GM23338 (cell line): ENCODE measurements at regions not wholly inside any gene's neighbourhood (a gene's known extent, or its start where the extent isn't known, plus 50 kb on each side); places are given as distances from the start of the nearest gene placed in this dataset.
A peak's percentile ranks its signal among the peaks of the same experiment; 100 is the strongest.

Experiments
- ATAC-seq: fragments of 200-7000 bp; cut with Tn5 transposase; 3 replicates; pipeline ENCODE4 v1.9.1; 2020
- DNase-seq: peaks from one replicate; pipeline ENCODE4 v3.0.0-alpha.2; 2015; ENCODE audit warnings: low spot score
- H2AFZ ChIP-seq: fragments of 200-600 bp; sonication (generic); 2 replicates; pipeline ENCODE4 v1.8.0; 2016; ENCODE audit warnings: antibody characterized with exemption, mild to moderate bottlenecking, moderate library complexity
- H3F3A ChIP-seq: fragments of 200-600 bp; sonication (generic); replicated peaks from 2 replicates; pipeline ENCODE4 v1.8.0; 2017; ENCODE audit warnings: antibody characterized with exemption, mixed run types, low read depth
- H3K27ac ChIP-seq: fragments of 200-600 bp; sonication (generic); 2 replicates; pipeline ENCODE4 v1.6.1; 2016; ENCODE audit warnings: low read depth
- H3K27me3 ChIP-seq: fragments of 200-600 bp; sonication (generic); 2 replicates; pipeline ENCODE4 v1.8.0; 2016; ENCODE audit warnings: mild to moderate bottlenecking, mixed run types, moderate library complexity; ENCODE audit not compliant: insufficient read depth
- H3K36me3 ChIP-seq: fragments of 200-600 bp; sonication (generic); 2 replicates; pipeline ENCODE4 v1.8.0; 2016; ENCODE audit warnings: mild to moderate bottlenecking; ENCODE audit not compliant: insufficient read depth
- H3K4me1 ChIP-seq: fragments of 200-600 bp; sonication (generic); 2 replicates; pipeline ENCODE4 v1.8.0; 2016; ENCODE audit warnings: mild to moderate bottlenecking, moderate library complexity; ENCODE audit not compliant: insufficient read depth
- H3K4me2 ChIP-seq: fragments of 200-600 bp; sonication (generic); 2 replicates; pipeline ENCODE4 v1.7.1; 2017; ENCODE audit warnings: mixed run types
- H3K4me3 ChIP-seq: fragments of 200-600 bp; sonication (generic); 2 replicates; pipeline ENCODE4 v1.6.1; 2016; ENCODE audit warnings: mixed run types
- H3K79me2 ChIP-seq: fragments of 200-600 bp; sonication (generic); replicated peaks from 2 replicates; pipeline ENCODE4 v1.8.0; 2017; ENCODE audit warnings: mild to moderate bottlenecking; ENCODE audit not compliant: insufficient read depth
- H3K9me2 ChIP-seq: fragments of 200-600 bp; sonication (generic); 2 replicates; pipeline ENCODE4 v1.8.0; 2017; ENCODE audit not compliant: insufficient read depth
- H4K20me1 ChIP-seq: fragments of 200-600 bp; sonication (generic); replicated peaks from 2 replicates; pipeline ENCODE4 v1.8.0; 2017; ENCODE audit warnings: mild to moderate bottlenecking; ENCODE audit not compliant: insufficient read depth
- H3K27ac Mint-ChIP-seq: 2 replicates; pipeline ENCODE4 v1.8.0; 2020; ENCODE audit warnings: inconsistent platforms, mild to moderate bottlenecking, moderate library complexity, mixed read lengths
- H3K27me3 Mint-ChIP-seq: 3 replicates; pipeline ENCODE4 v1.8.0; 2022; ENCODE audit warnings: low read depth, mild to moderate bottlenecking, moderate library complexity, mixed read lengths, inconsistent platforms; ENCODE audit not compliant: insufficient read depth, poor library complexity
- H3K36me3 Mint-ChIP-seq: 3 replicates; pipeline ENCODE4 v1.8.0; 2021; ENCODE audit warnings: low read depth, mild to moderate bottlenecking, inconsistent platforms, moderate library complexity, mixed read lengths
- H3K4me1 Mint-ChIP-seq: 3 replicates; pipeline ENCODE4 v1.8.0; 2020; ENCODE audit warnings: mild to moderate bottlenecking, inconsistent platforms, mixed read lengths
- H3K4me3 Mint-ChIP-seq: 3 replicates; pipeline ENCODE4 v1.8.0; 2021; ENCODE audit warnings: moderate library complexity, mild to moderate bottlenecking, inconsistent platforms, mixed read lengths
- H3K9me3 Mint-ChIP-seq: 3 replicates; pipeline ENCODE4 v1.8.0; 2020; ENCODE audit warnings: moderate library complexity, mild to moderate bottlenecking, inconsistent platforms, mixed read lengths
- CREB1 ChIP-seq: fragments of 250-450 bp; sonication (Bioruptor Pico); IDR thresholded peaks from 2 replicates; pipeline ENCODE4 v1.5.0; 2020; ENCODE audit warnings: low read depth, mild to moderate bottlenecking, moderate library complexity
- CTCF ChIP-seq, 2 experiments: fragments of 200-600 bp in 1 of 2; sonication (generic) in 1 of 2; conservative IDR thresholded peaks; 2 replicates each; pipeline versions ENCODE4 v1.5.1 to v1.6.1; 2016 to 2017; ENCODE audit warnings: antibody characterized with exemption in 2 of 2, low read depth in 2 of 2, mild to moderate bottlenecking in 2 of 2, moderate library complexity in 1 of 2
- ETS1 ChIP-seq: IDR thresholded peaks from 2 replicates; pipeline ENCODE4 v1.6.1; 2016; ENCODE audit warnings: antibody characterized with exemption
- EZH2 ChIP-seq: fragments of 200-600 bp; sonication (generic); IDR thresholded peaks from one replicate; pipeline ENCODE4 v1.8.0; 2017; ENCODE audit warnings: antibody characterized with exemption, mild to moderate bottlenecking, low read depth; ENCODE audit not compliant: unreplicated experiment
- EZH2phosphoT487 ChIP-seq: fragments of 200-600 bp; sonication (generic); IDR thresholded peaks from one replicate; pipeline ENCODE4 v1.8.1; 2018; ENCODE audit warnings: antibody characterized with exemption; ENCODE audit not compliant: unreplicated experiment
- JUNB ChIP-seq: IDR thresholded peaks from one replicate; pipeline ENCODE4 v1.6.1; 2016; ENCODE audit warnings: antibody characterized with exemption; ENCODE audit not compliant: unreplicated experiment
- NANOG ChIP-seq: IDR thresholded peaks from 2 replicates; pipeline ENCODE4 v1.6.1; 2016; ENCODE audit warnings: antibody characterized with exemption, borderline replicate concordance
- POLR2AphosphoS5 ChIP-seq: IDR thresholded peaks from 2 replicates; pipeline ENCODE4 v1.6.1; 2016; ENCODE audit warnings: antibody characterized with exemption, low read depth
- REST ChIP-seq: IDR thresholded peaks from one replicate; pipeline ENCODE4 v1.6.1; 2018; ENCODE audit warnings: antibody characterized with exemption; ENCODE audit not compliant: unreplicated experiment
- STAT1 ChIP-seq: IDR thresholded peaks from one replicate; pipeline ENCODE4 v1.6.1; 2016; ENCODE audit warnings: antibody characterized with exemption; ENCODE audit not compliant: unreplicated experiment
- ZNF114 ChIP-seq: fragments of 250-450 bp; sonication (Bioruptor Pico); IDR thresholded peaks from 2 replicates; pipeline ENCODE4 v1.5.0; 2020; ENCODE audit warnings: mild to moderate bottlenecking, moderate library complexity
- ZNF331 ChIP-seq: fragments of 250-450 bp; sonication (Bioruptor Pico); IDR thresholded peaks from 2 replicates; pipeline ENCODE4 v1.5.0; 2020; ENCODE audit warnings: low read depth, mild to moderate bottlenecking, moderate library complexity
- ZNF462 ChIP-seq: fragments of 250-450 bp; sonication (Bioruptor Pico); IDR thresholded peaks from 2 replicates; pipeline ENCODE4 v1.5.0; 2020; ENCODE audit warnings: mild to moderate bottlenecking, moderate library complexity

- Mint-ChIP-seq H3K4me1 (no peaks in the 10 kb centered on the region), H3K27ac (no peak overlapping the region)
- no peak for ATAC-seq
Measured at GRCh38 chr4:26226629-26227376, 94.0 kb upstream of the RBPJ start.

More at GRCh38 chr4:26226629-26227376, 94.0 kb upstream of the RBPJ start:
- no peak for DNase-seq
- Histone ChIP-seq H4K20me1 (no peaks in the 10 kb centered on the region), H2AFZ (peak overlapping the region; percentile 69), H3F3A (no peaks in the 10 kb centered on the region), H3K4me2 (no peak overlapping the region), H3K36me3 (no peaks in the 10 kb centered on the region), H3K27ac (no peak overlapping the region), H3K27me3 (no peaks in the 10 kb centered on the region), H3K4me1 (peaks cover 3% of the 10 kb centered on the region; the same call in 1 of the 2 replicates), H3K9me2 (peaks cover 5% of the 10 kb centered on the region; the same call in 1 of the 2 replicates), H3K79me2 (no peaks in the 10 kb centered on the region), H3K4me3 (no peak overlapping the region)
- peaks cover 2% of the 10 kb centered on the region for H3K27me3 Mint-ChIP-seq
- H3K9me3 Mint-ChIP-seq: no peaks in the 10 kb centered on the region
- TF ChIP-seq ETS1 (no peak), EZH2 (no peak), CTCF (conservative IDR thresholded peaks at IDR 0.05; ENCODE audit: low read depth in 2 of 2) (no peak), STAT1 (no peak), CREB1 (CRISPR knock-in tag) (no peak), NANOG (no peak), ZNF114 (no peak), JUNB (no peak), ZNF462 (no peak), POLR2AphosphoS5 (no peak), ZNF331 (CRISPR knock-in tag) (no peak), EZH2phosphoT487 (no peak), REST (no peak)
- no peaks in the 10 kb centered on the region for H3K36me3 Mint-ChIP-seq
- no peak overlapping the region for H3K4me3 Mint-ChIP-seq
